ENCODE measurements at regions not wholly inside any gene's neighbourhood (a gene's known extent, or its start where the extent isn't known, plus 50 kb on each side); places are given as distances from the start of the nearest gene placed in this dataset.

GRCh38 chr10:47247148-47248059 lies 52.6 kb upstream of the GDF10 start:
- Mint-ChIP-seq H3K4me3 (ENCODE audit: low read depth) (no peak overlapping the region), H3K36me3 (ENCODE audit: insufficient read depth) (no peaks in the 10 kb centered on the region), H3K27ac (no peak overlapping the region), H3K4me1 (ENCODE audit: low read depth) (no peaks in the 10 kb centered on the region), H3K9me3 (ENCODE audit: low read depth) (no peaks in the 10 kb centered on the region), H3K27me3 (peaks cover 19% of the 10 kb centered on the region)
- no peak for TF ChIP-seq CTCF (IDR thresholded peaks at IDR 0.05; ENCODE audit: unreplicated experiment)
- peak; percentile 1 for DNase-seq (ENCODE audit: low spot score, unreplicated experiment)

GRCh38 chr10:47248386-47249090 lies 51.5 kb upstream of the GDF10 start:
- Mint-ChIP-seq H3K4me3 (ENCODE audit: low read depth) (no peak overlapping the region), H3K4me1 (ENCODE audit: low read depth) (no peaks in the 10 kb centered on the region)
- TF ChIP-seq CTCF (IDR thresholded peaks at IDR 0.05; ENCODE audit: unreplicated experiment), result no peak

GRCh38 chr10:47249881-47250280 lies 50.1 kb upstream of the GDF10 start:
- Mint-ChIP-seq H3K9me3 (ENCODE audit: low read depth) (no peaks in the 10 kb centered on the region), H3K4me3 (ENCODE audit: low read depth) (no peak overlapping the region), H3K36me3 (ENCODE audit: insufficient read depth) (no peaks in the 10 kb centered on the region), H3K27ac (no peak overlapping the region), H3K4me1 (ENCODE audit: low read depth) (peaks cover 4% of the 10 kb centered on the region), H3K27me3 (peaks cover 11% of the 10 kb centered on the region)
- no peak for DNase-seq (ENCODE audit: low spot score, unreplicated experiment)
- TF ChIP-seq CTCF (IDR thresholded peaks at IDR 0.05; ENCODE audit: unreplicated experiment), result no peak

More at GRCh38 chr10:47248386-47249090, 51.5 kb upstream of the GDF10 start:
- peak; percentile 0 for DNase-seq (ENCODE audit: low spot score, unreplicated experiment)
- no peaks in the 10 kb centered on the region for H3K36me3 Mint-ChIP-seq (ENCODE audit: insufficient read depth)
- peaks cover 13% of the 10 kb centered on the region for H3K27me3 Mint-ChIP-seq
- H3K9me3 Mint-ChIP-seq (ENCODE audit: low read depth), result no peaks in the 10 kb centered on the region
- H3K27ac Mint-ChIP-seq, result no peak overlapping the region

Data from progenitor cell of endocrine pancreas (in vitro differentiated cells).